ENCODE measurements at regions not wholly inside any gene's neighbourhood (a gene's known extent, or its start where the extent isn't known, plus 50 kb on each side); places are given as distances from the start of the nearest gene placed in this dataset.

GRCh38 chr7:155868955-155869783, 56.9 kb upstream of the SHH start:
- TF ChIP-seq POLR2A (IDR thresholded peaks at IDR 0.05; ENCODE audit: low read depth, low read length) (no peak), TAF1 (IDR thresholded peaks at IDR 0.05; ENCODE audit: borderline replicate concordance, low read depth, low read length) (no peak), POLR2AphosphoS5 (IDR thresholded peaks at IDR 0.05; ENCODE audit: low read depth, low read length) (no peak)
- no peak for FAIRE-seq
- DNase-seq (ENCODE audit: insufficient read length): no peak

- no peak for FAIRE-seq
- TF ChIP-seq TAF1 (IDR thresholded peaks at IDR 0.05; ENCODE audit: borderline replicate concordance, low read depth, low read length) (no peak), POLR2A (IDR thresholded peaks at IDR 0.05; ENCODE audit: low read depth, low read length) (no peak), POLR2AphosphoS5 (IDR thresholded peaks at IDR 0.05; ENCODE audit: low read depth, low read length) (no peak)
These were observed 55.6 kb upstream of the SHH start for GRCh38 chr7:155867734-155868400.

DNA sequence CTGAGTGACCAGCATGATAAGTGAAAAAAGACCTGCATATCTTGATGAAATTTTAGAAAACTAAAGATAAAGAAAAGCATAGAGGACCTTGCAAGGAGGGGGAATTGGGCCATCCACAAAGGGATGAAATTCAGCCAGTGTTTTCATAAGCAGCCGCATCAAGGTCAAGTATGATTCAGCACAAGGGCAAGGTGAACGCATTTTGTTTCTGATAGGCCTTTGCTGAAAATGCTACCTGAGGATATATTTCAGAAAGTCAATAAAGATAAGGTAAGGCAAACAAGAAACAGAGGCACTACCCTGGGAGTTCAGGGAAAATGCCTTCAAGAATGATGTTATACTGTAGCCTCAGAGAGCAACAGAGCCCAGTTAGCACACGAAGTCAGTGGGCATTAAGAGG, 55.0 kb upstream of the SHH start:
- FAIRE-seq: no peak
- TF ChIP-seq POLR2A (IDR thresholded peaks at IDR 0.05; ENCODE audit: low read depth, low read length): no peak
- no peak for TF ChIP-seq POLR2AphosphoS5 (IDR thresholded peaks at IDR 0.05; ENCODE audit: low read depth, low read length)
- TF ChIP-seq TAF1 (IDR thresholded peaks at IDR 0.05; ENCODE audit: borderline replicate concordance, low read depth, low read length): no peak
- no peak for DNase-seq (ENCODE audit: insufficient read length)

More at GRCh38 chr7:155867734-155868400, 55.6 kb upstream of the SHH start:
- DNase-seq (ENCODE audit: insufficient read length): no peak

DNA sequence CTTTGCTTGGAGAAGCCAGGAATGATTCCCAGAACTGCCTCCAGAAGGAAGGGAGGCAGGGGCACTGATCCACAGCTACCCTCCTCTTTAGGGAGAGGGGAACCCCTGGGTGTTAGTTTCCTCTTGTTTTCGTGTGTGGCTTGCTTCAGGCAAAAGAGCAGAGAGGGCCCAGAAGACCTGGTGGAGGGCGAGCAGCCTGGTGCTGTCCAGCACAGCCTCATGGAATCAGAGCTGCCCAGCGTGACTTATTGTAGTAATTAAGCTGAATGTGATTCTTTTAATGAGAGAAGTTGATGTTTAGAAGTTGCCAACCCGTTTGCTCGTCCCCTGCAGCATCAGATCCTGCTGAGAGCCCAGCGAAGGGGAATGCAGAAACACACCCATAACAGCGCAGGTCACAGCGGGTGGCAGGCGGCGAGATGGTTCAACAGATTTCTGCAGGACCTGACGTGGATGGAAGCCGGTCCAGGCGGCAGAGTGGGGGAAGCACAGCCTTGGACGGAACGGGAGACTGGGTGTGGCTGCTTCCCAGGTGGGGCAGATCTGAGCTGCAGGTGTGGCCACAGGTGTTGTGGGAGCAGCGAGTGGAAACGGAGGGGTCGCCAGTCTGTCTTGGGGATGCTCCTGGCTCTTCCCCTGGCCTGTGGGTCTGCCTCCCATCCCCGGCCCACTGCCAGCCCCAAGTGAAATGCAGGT, 53.7 kb upstream of the SHH start:
- FAIRE-seq (no peak), DNase-seq (ENCODE audit: insufficient read length) (no peak)
- TF ChIP-seq POLR2AphosphoS5 (IDR thresholded peaks at IDR 0.05; ENCODE audit: low read depth, low read length) (no peak), POLR2A (IDR thresholded peaks at IDR 0.05; ENCODE audit: low read depth, low read length) (no peak), TAF1 (IDR thresholded peaks at IDR 0.05; ENCODE audit: borderline replicate concordance, low read depth, low read length) (no peak)

DNA sequence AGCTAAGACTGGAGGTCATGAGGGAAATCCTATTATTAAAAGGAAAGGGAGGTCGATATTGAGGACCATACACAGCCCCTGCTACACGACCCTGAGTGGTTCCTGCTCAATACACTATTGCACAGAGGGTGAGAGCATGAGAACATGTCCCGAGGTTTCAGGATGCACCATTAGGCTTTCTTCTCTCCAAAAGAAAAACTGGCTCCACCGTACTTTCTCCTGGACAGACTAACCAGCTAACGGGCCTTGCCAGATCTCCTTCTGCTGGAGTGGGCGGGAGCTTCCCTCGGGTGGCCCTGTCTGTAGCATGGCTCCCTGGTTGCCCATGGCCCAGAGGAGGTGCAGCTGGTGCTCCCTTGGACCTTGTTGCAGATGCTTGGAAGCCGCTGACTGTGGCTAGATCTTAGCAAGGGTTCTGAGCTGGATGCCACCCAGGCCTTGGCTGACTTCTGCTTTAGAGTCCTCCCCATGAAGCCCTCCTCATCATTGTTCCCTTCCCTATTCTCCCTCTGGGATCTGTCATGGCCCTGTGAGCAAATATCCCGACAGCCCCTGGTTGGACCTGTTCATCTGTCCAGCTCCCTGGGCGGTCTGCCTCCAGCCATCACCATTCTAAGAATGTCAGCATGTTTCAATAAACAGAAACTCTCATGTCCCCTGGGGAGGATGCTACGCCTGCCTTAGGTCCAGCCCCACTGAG, 52.9 kb upstream of the SHH start:
- DNase-seq (ENCODE audit: insufficient read length) (no peak), FAIRE-seq (no peak)
- no peak for TF ChIP-seq POLR2A (IDR thresholded peaks at IDR 0.05; ENCODE audit: low read depth, low read length)
- TF ChIP-seq POLR2AphosphoS5 (IDR thresholded peaks at IDR 0.05; ENCODE audit: low read depth, low read length): no peak
- TF ChIP-seq TAF1 (IDR thresholded peaks at IDR 0.05; ENCODE audit: borderline replicate concordance, low read depth, low read length): no peak

GRCh38 chr7:155864271-155864985, 52.2 kb upstream of the SHH start:
- DNase-seq (ENCODE audit: insufficient read length): no peak
- no peak for FAIRE-seq
- TF ChIP-seq POLR2A (IDR thresholded peaks at IDR 0.05; ENCODE audit: low read depth, low read length): no peak
- no peak for TF ChIP-seq POLR2AphosphoS5 (IDR thresholded peaks at IDR 0.05; ENCODE audit: low read depth, low read length)
- no peak for TF ChIP-seq TAF1 (IDR thresholded peaks at IDR 0.05; ENCODE audit: borderline replicate concordance, low read depth, low read length)

- no peak for DNase-seq (ENCODE audit: insufficient read length)
- no peak for FAIRE-seq
- TF ChIP-seq POLR2AphosphoS5 (IDR thresholded peaks at IDR 0.05; ENCODE audit: low read depth, low read length): no peak
These were observed 51.5 kb upstream of the SHH start for GRCh38 chr7:155863721-155864151.

DNA sequence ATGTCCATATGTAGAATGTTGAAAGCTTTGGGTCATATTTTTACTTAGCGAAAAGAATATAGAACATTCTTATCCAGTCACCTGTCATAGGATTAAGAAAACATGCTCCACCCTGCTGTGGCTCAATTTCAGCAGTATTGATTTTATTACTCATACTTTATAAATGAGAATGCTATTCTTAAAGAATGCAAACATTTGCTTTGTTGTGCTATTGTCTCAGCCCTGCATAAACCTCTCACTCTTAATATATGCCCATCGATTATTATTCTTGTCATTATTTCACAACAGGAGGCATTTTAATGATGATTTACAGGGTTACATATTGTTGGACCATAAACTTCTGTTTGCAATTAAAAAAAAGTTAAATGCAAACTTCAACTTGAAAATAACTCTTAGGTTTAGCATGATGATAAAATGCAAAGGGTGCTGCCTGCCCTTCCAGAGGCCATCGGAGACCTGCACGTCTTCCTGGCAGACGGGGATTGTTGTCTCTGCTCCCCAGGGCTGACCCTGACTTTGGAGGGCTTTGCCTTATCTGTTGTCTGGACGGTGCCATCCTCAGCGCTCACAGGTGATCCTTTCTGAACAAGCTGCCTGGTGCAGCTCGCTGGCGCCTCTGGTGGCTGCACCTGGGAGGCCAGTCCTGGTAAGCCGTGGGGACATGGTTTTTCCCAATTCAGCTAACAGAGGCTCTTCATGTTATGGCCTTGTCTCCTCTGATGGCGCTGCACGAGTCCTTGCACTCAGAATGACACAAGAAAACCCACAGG, 50.0 kb upstream of the SHH start:
- FAIRE-seq (no peak), DNase-seq (ENCODE audit: insufficient read length) (no peak)
- no peak for TF ChIP-seq POLR2AphosphoS5 (IDR thresholded peaks at IDR 0.05; ENCODE audit: low read depth, low read length)
- no peak for TF ChIP-seq TAF1 (IDR thresholded peaks at IDR 0.05; ENCODE audit: borderline replicate concordance, low read depth, low read length)
- no peak for TF ChIP-seq POLR2A (IDR thresholded peaks at IDR 0.05; ENCODE audit: low read depth, low read length)

Measured in GM12892 (cell line).